OCI-LY3 (cell line): ENCODE measurements at regions not wholly inside any gene's neighbourhood (a gene's known extent, or its start where the extent isn't known, plus 50 kb on each side); places are given as distances from the start of the nearest gene placed in this dataset.

Experiments
- EZH2phosphoT487 ChIP-seq: fragments of 200-600 bp; shearing (Covaris generic); IDR thresholded peaks from 2 replicates; pipeline ENCODE4 v1.6.1; 2018; ENCODE audit warnings: antibody characterized with exemption, mixed run types, low read depth
- TF ChIP-seq, protein P1 (sequence below): fragments of 200-600, 300-600 bp; sonication (generic); IDR thresholded peaks from 2 replicates; pipeline ENCODE4 v1.5.1; 2014; ENCODE audit warnings: antibody characterized with exemption, low read length, low read depth

DNA sequence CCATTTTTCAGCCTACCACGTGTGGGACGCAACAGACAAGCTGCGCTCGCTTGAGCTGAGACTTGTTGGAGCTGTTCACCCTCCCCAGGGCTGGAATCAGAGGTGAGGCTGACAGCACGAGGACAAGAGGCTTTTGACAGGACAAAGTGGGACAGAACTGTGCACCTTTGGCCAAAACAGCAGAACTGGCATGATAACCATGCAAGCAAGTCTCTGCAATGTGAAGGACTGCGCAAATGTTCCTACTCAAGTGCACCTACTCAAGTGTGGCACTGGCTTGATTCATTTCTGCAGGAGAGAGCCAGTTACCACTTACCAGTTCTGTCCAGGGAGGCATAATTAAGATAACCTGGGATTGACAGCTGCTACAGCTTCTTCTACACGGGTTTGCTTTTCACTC, 62.2 kb upstream of the TM9SF2 start:
- TF ChIP-seq, protein P1, sequence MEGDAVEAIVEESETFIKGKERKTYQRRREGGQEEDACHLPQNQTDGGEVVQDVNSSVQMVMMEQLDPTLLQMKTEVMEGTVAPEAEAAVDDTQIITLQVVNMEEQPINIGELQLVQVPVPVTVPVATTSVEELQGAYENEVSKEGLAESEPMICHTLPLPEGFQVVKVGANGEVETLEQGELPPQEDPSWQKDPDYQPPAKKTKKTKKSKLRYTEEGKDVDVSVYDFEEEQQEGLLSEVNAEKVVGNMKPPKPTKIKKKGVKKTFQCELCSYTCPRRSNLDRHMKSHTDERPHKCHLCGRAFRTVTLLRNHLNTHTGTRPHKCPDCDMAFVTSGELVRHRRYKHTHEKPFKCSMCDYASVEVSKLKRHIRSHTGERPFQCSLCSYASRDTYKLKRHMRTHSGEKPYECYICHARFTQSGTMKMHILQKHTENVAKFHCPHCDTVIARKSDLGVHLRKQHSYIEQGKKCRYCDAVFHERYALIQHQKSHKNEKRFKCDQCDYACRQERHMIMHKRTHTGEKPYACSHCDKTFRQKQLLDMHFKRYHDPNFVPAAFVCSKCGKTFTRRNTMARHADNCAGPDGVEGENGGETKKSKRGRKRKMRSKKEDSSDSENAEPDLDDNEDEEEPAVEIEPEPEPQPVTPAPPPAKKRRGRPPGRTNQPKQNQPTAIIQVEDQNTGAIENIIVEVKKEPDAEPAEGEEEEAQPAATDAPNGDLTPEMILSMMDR: no peak
- TF ChIP-seq EZH2phosphoT487: no peak
